GM19397 (cell line): ENCODE measurements at regions not wholly inside any gene's neighbourhood (a gene's known extent, or its start where the extent isn't known, plus 50 kb on each side); places are given as distances from the start of the nearest gene placed in this dataset.
"Not testable (repeated sequence)": the region's sequence is repeated elsewhere in the genome, so short reads cannot be mapped to it uniquely, and the experiment has no call there.

ENCODE experiments used
- ATAC-seq: cut with Tn5 transposase; IDR thresholded peaks from one replicate; pipeline ENCODE4 v1.9.1; 2021; ENCODE audit warnings: mild to moderate bottlenecking, moderate library complexity; ENCODE audit not compliant: unreplicated experiment

- no peak for ATAC-seq
Observed at GRCh38 chr6:121593011-121593641, 157.7 kb downstream of the GJA1 start.

DNA sequence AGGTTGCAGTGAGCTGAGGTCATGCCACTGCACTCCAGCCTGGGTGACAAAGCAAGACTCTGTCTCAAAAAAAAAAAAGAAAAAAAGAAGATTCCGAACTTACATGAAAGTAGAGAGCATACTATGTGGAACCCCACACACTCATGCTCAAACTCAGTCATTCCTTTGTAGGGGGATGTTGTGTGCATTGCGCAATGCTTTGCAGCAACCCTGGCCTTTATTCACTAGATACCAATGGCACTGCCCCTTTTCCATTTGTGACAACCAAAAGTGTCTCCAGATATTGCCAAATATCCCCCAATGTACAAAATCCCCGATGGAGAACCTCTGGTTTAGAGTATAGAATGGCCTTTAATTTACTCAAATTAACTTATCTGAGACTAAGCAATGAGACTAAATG lies 158.6 kb downstream of the GJA1 start:
- ATAC-seq, result no peak

GRCh38 chr6:121595646-121596045 lies 160.2 kb downstream of the GJA1 start:
- no peak for ATAC-seq

DNA sequence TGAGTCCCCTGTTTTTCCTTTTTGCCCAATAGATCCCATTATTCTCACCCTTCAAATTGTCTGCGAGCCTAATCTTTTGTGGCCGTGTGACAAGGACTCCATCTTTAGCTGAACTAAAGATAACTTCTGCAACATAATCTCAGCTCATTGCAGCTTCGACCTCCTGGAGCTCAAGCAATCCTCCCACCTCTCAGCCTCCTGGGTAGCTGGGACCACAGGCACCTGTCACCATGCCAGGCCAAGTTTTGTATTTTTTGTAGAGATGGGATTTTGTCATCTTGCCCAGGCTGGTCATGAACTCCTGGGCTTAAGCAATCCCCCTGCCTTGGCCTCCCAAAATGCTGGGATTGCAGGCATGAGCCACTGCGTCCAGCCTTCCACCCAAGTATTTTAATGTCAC lies 161.0 kb downstream of the GJA1 start:
- no peak for ATAC-seq

DNA sequence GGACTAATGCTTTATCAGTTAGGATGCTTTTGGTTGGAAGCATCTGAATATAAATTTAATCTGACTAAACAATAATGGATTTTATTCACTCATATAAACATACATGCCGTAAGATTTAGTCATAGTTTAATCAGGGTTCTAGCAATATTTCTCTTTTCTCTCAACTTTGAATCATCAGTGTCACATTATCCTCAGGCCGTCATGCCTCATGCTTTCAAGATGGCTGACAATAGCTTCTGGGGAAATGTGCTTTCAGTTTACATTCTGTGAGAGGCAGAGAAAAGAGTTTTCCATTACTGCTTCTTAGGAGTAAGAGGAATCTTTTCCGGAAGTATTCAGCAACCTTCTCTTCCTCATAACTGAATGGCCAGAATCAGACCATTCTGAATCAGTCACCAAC lies 162.2 kb downstream of the GJA1 start:
- ATAC-seq, result no peak

GRCh38 chr6:121599331-121599730 lies 163.9 kb downstream of the GJA1 start:
- not testable (repeated sequence) for ATAC-seq

- no peak for ATAC-seq
Observed at GRCh38 chr6:121600389-121601168, 165.1 kb downstream of the GJA1 start.

DNA sequence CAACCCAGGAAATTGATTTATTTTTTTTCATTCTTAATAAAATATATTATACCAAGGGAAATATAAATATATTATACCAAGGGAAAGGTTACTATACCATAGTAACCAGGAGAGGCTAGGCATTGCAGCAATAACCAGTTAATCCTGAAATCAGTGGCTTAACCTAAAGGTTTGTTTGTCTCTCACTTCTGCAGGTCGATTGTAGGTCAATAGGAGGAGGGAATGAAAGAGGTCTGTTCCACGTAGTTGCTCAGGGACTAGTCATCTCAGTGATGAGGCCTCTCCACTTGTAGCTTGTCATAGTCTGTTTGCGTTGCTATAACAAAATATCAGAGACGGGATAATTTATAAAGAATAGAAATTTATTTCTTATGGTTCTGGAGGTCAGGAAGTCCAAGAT lies 168.0 kb downstream of the GJA1 start:
- ATAC-seq, result no peak

- no peak for ATAC-seq
Observed at GRCh38 chr6:121607721-121608120, 172.3 kb downstream of the GJA1 start.

DNA sequence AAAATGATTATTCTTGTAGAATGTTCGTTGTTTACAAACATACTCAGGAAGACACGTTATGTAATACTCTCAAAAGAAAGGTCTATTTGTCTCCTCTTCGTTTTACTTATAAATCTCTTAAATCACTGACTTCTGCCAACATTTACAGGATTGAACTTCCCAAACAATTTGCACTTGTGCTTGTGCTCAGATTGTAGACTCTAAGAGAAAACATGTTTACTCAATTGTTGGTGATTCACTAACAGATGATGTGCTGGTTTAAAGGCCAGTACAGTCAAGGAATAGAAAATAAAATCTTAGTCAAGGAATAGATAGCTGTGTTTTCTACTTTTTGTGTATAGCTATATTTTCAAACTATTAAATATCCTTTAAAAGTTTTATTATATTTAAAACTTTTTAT lies 172.8 kb downstream of the GJA1 start:
- ATAC-seq, result no peak

GRCh38 chr6:121609281-121609680 lies 173.8 kb downstream of the GJA1 start:
- no peak for ATAC-seq

GRCh38 chr6:121612927-121613326 lies 177.5 kb downstream of the GJA1 start:
- ATAC-seq, result no peak

- no peak for ATAC-seq
Observed at GRCh38 chr6:121614115-121614514, 178.7 kb downstream of the GJA1 start.

- ATAC-seq, result no peak
Observed at GRCh38 chr6:121615493-121615892, 180.0 kb downstream of the GJA1 start.

GRCh38 chr6:121616406-121616805 lies 181.0 kb downstream of the GJA1 start:
- ATAC-seq, result no peak

- ATAC-seq, result no peak
Observed at GRCh38 chr6:121617388-121617787, 181.9 kb downstream of the GJA1 start.

GRCh38 chr6:121619013-121619412 lies 183.6 kb downstream of the GJA1 start:
- ATAC-seq, result no peak

DNA sequence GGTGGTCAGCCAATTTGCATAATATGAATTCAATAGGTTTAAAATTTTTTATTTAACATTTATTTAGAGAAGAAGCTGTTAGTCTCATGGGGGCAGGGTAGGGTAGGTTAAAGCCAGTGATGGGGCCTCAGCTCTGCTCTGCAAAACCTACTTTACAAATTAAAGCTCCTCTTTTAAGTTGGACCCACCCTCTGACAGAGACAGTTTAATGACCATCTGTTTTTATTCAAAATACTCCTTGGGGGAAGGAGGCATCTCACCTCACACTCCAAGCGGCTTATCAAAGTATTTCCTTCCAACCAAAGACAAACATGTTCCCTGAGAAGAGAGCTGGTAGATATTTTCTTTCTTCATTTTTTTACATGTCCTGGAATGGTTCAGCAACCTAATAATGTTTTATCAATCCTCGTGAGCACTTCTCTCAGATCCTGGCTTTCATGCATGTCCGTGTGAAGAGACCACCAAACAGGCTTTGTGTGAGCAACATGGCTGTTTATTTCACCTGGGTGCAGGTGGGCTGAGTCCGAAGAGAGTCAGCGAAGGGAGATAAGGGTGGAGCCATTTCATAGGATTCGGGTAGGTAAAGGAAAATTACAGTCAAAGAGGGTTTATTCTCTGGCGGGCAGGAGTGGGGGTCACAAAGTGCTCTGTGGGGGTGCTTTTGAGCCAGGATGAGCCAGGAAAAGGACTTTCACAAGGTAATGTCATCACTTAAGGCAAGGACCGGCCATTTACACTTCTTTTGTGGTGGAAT lies 184.7 kb downstream of the GJA1 start:
- ATAC-seq, result no peak

DNA sequence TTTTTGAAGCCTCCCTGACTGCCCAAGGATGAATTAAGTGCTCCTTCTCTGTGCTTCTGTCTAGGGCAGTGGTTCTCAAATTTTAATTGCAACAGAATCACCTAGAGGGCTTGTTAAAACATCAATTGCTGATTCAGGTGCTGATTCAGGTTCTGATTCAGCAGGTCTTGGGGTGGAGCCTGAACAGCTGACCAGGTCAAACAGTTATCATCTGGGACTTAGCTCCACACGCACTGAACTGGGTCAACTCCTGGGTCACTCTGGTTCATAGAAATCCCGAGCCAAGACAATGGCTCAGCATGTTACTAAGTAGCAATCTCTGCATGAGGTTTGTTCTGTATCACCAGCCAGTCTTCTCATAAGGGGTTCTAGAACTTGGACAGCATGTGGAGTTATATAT lies 192.3 kb downstream of the GJA1 start:
- no peak for ATAC-seq

GRCh38 chr6:121630716-121631115 lies 195.3 kb downstream of the GJA1 start:
- ATAC-seq, result no peak

DNA sequence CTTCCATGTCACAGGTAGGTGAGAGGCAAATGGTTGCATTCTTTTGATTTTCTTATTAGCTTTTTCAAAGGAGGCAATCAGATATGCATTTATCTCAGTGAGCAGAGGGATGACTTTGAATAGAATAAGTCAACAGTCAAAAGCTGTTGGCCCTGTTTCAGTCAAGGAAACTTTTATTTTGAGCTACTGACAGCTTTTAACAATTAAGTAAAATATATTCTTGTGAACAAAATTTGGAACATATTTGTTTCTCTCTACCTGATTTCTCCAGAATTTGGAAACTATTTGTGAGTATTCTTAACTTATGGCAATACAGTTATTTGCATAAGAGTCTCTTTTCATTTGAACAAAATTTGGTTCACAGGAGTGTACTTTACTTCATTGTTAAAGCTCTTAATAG lies 196.3 kb downstream of the GJA1 start:
- not testable (repeated sequence) for ATAC-seq

GRCh38 chr6:121633309-121633708 lies 197.9 kb downstream of the GJA1 start:
- no peak for ATAC-seq
